Endothelial cell of umbilical vein (primary cell): ENCODE measurements at regions not wholly inside any gene's neighbourhood (a gene's known extent, or its start where the extent isn't known, plus 50 kb on each side); places are given as distances from the start of the nearest gene placed in this dataset.
A peak's percentile ranks its signal among the peaks of the same experiment; 100 is the strongest.

Experiments used
- BruUV-seq: library from RNA; stranded (reverse); fragments of 400-500 nt; replicated peaks from 2 replicates; lab custom pipeline; 2021; lab: Mats Ljungman, UMichigan
- CTCF ChIA-PET: fragments of 300-600, 350-600 bp; sonication (Branson Sonifier 250); formaldehyde crosslinking; loops from one replicate; lab custom pipeline; 2021; ENCODE audit warnings: antibody characterized with exemption, inconsistent platforms; lab: Charles Lee
- POLR2A ChIA-PET: fragments of 300-600, 350-600 bp; sonication (Branson Sonifier 250); formaldehyde crosslinking; loops from one replicate; lab custom pipeline; 2021; ENCODE audit warnings: antibody characterized with exemption, inconsistent platforms; lab: Charles Lee
- DNase-seq: peaks from one replicate; pipeline ENCODE4 v3.0.0-alpha.2; 2011; ENCODE audit warnings: low read depth, low spot score
- FAIRE-seq: peaks from 2 replicates; lab custom pipeline; 2011; peaks lifted over from hg19 to GRCh38; lab: Jason Lieb, UNC
- H2AFZ ChIP-seq: 2 replicates; pipeline ENCODE4 v1.6.0; 2012; ENCODE audit warnings: low read depth, low read length, control low read depth, inconsistent platforms
- H3K27ac ChIP-seq: 2 replicates; pipeline ENCODE4 v1.5.1; 2011; ENCODE audit warnings: low read depth, mild to moderate bottlenecking, control low read depth, low read length, moderate library complexity; ENCODE audit not compliant: insufficient read depth
- H3K27me3 ChIP-seq, 2 experiments: 2 replicates each; pipeline versions ENCODE4 v1.6.0 to v1.6.1; 2011; ENCODE audit warnings: low read length in 2 of 2, mixed read lengths in 1 of 2; ENCODE audit not compliant: control insufficient read depth in 2 of 2, insufficient read depth in 2 of 2
- H3K36me3 ChIP-seq, 2 experiments: 2 replicates in 1 of 2; 3 replicates in 1 of 2; pipeline ENCODE4 v1.5.1; 2011; ENCODE audit warnings: low read length in 2 of 2, mild to moderate bottlenecking in 1 of 2, moderate library complexity in 1 of 2; ENCODE audit not compliant: control insufficient read depth in 2 of 2, insufficient read depth in 2 of 2; ENCODE audit errors: extremely low read depth in 1 of 2
- H3K4me1 ChIP-seq: 3 replicates; pipeline ENCODE4 v1.5.1; 2011; ENCODE audit warnings: mild to moderate bottlenecking, low read length; ENCODE audit not compliant: control insufficient read depth, insufficient read depth; ENCODE audit errors: extremely low read depth
- H3K4me2 ChIP-seq: 2 replicates; pipeline ENCODE4 v1.6.1; 2011; ENCODE audit warnings: low read length, control low read depth, mixed read lengths; ENCODE audit not compliant: insufficient read depth
- H3K4me3 ChIP-seq, 3 experiments: fragments of 200-600 bp in 1 of 3; sonication (generic), shearing (Covaris generic) in 1 of 3; replicated peaks in 1 of 3; 2 replicates each; pipeline ENCODE4 v1.5.1; 2011 to 2016; ENCODE audit warnings: control low read depth in 3 of 3, low read length in 3 of 3, mild to moderate bottlenecking in 2 of 3, inconsistent platforms in 1 of 3, low read depth in 1 of 3, moderate library complexity in 1 of 3; ENCODE audit not compliant: insufficient read depth in 1 of 3
- H3K79me2 ChIP-seq: 2 replicates; pipeline ENCODE4 v1.6.0; 2012; ENCODE audit warnings: low read length, inconsistent platforms; ENCODE audit not compliant: control insufficient read depth, insufficient read depth
- H3K9ac ChIP-seq: replicated peaks from 2 replicates; pipeline ENCODE3; 2011; ENCODE audit warnings: low read length, control low read depth; ENCODE audit not compliant: insufficient read depth; ENCODE audit errors: extremely low read depth
- H3K9me1 ChIP-seq: replicated peaks from 3 replicates; pipeline ENCODE4 v1.6.0; 2011; ENCODE audit warnings: mild to moderate bottlenecking, low read length; ENCODE audit not compliant: control insufficient read depth, insufficient read depth; ENCODE audit errors: extremely low read depth
- H3K9me3 ChIP-seq: replicated peaks from 2 replicates; pipeline ENCODE4 v1.5.1; 2012; ENCODE audit warnings: low read length, inconsistent platforms; ENCODE audit not compliant: control insufficient read depth, insufficient read depth
- H4K20me1 ChIP-seq: replicated peaks from 2 replicates; pipeline ENCODE3; 2011; ENCODE audit warnings: mild to moderate bottlenecking, low read length; ENCODE audit not compliant: control insufficient read depth, insufficient read depth; ENCODE audit errors: extremely low read depth
- EZH2 ChIP-seq: IDR thresholded peaks from 2 replicates; pipeline ENCODE4 v1.6.1; 2012; ENCODE audit warnings: borderline replicate concordance, low read depth, mild to moderate bottlenecking, moderate library complexity, low read length, inconsistent platforms; ENCODE audit not compliant: severe bottlenecking
- JUN ChIP-seq: IDR thresholded peaks from 2 replicates; pipeline ENCODE4 v1.6.1; 2011; ENCODE audit warnings: borderline replicate concordance, low read depth; ENCODE audit not compliant: insufficient read length, insufficient read depth
- MAX ChIP-seq: IDR thresholded peaks from 2 replicates; pipeline ENCODE4 v1.6.1; 2011; ENCODE audit not compliant: insufficient read depth, insufficient read length
- dilution Hi-C: fragments of 300-500 bp; cut with MboI; formaldehyde crosslinking; loops from one replicate; pipeline ENCODE4 v1.15.0; 2019; ENCODE audit warnings: low sequenced_read_pairs; ENCODE audit not compliant: extremely low pct_ligation_motif_present
- intact Hi-C: fragments of 100-400 bp; cut with micrococcal nuclease; formaldehyde crosslinking; loops from one replicate; pipeline ENCODE4 v1.10.0; 2022
- TF ChIP-seq, protein P1 (sequence below), 2 donors: IDR thresholded peaks; 1 replicate in 1 of 2; 2 replicates in 1 of 2; pipeline ENCODE4 v1.5.1; 2011; ENCODE audit warnings: low read length in 2 of 2, mild to moderate bottlenecking in 2 of 2, moderate library complexity in 2 of 2, control low read depth in 1 of 2, inconsistent platforms in 1 of 2, low read depth in 1 of 2; ENCODE audit not compliant: insufficient read depth in 1 of 2; ENCODE audit errors: extremely low read depth in 1 of 2

DNA sequence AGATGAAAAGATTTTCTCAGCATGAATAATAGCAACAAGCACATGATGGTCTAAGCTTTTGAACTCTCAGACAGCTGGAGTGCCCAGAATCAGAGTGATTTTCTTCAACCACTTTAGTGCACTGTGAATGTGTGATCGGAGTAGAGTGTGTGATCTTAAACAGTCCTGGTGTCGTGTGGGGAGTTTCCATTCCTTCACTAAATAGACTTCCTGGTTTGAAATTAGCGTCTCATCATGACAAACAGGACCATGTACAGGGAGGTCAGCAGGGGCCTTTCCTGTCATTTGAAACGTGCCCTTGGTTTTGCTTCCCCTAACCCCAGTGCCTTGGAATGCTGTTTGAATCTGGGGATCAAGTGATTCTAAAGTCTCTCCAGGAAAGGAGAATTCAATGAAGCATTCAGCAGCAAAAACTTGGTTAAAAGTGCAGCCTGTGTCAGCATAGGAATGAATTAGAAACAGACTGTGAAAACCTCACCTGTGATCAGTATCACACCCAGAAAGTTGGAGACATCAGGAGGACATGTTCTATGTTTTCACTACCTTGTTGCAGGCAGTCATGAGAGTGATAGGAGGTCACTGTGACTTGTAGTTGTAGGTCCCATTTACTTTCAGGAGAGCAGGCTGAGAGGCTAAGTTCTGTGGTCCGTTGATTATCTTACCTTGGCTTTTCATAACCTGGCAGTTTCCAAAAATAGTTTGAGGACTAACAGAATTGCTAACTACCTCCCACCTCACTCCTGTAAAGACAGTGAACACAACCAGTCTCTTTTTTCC lies 400.3 kb downstream of the MTX2 start:
- Histone ChIP-seq H3K27me3 (no peaks in the 10 kb centered on the region), H3K9me3 (no peaks in the 10 kb centered on the region), H3K27ac (no peak overlapping the region), H4K20me1 (no peaks in the 10 kb centered on the region), H3K4me2 (no peak overlapping the region), H3K9me1 (peaks cover 2% of the 10 kb centered on the region), H3K79me2 (no peaks in the 10 kb centered on the region), H3K9ac (no peak overlapping the region), H3K4me1 (no peaks in the 10 kb centered on the region), H3K36me3 (no peaks in the 10 kb centered on the region), H2AFZ (peak overlapping the region; percentile 80), H3K4me3 (no peak overlapping the region)
- peak; percentile 18 for FAIRE-seq
- peak; percentile 13 for DNase-seq
- intact Hi-C loops = no loop called here
- dilution Hi-C loops = loop anchor here (25.0 kb wide), 1 partner anchor 468 kb away; no protein-coding TSS in a partner anchor
- CTCF ChIA-PET = interaction anchor here (1.7 to 4.2 kb wide), 2 partner anchors 15 to 18 kb away, joined by 6 to 19 read pairs; no protein-coding TSS in a partner anchor
- TF ChIP-seq JUN = no peak
- no peak for TF ChIP-seq MAX
- TF ChIP-seq, protein P1, sequence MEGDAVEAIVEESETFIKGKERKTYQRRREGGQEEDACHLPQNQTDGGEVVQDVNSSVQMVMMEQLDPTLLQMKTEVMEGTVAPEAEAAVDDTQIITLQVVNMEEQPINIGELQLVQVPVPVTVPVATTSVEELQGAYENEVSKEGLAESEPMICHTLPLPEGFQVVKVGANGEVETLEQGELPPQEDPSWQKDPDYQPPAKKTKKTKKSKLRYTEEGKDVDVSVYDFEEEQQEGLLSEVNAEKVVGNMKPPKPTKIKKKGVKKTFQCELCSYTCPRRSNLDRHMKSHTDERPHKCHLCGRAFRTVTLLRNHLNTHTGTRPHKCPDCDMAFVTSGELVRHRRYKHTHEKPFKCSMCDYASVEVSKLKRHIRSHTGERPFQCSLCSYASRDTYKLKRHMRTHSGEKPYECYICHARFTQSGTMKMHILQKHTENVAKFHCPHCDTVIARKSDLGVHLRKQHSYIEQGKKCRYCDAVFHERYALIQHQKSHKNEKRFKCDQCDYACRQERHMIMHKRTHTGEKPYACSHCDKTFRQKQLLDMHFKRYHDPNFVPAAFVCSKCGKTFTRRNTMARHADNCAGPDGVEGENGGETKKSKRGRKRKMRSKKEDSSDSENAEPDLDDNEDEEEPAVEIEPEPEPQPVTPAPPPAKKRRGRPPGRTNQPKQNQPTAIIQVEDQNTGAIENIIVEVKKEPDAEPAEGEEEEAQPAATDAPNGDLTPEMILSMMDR (IDR thresholded peaks at IDR 0.05; ENCODE audit: extremely low read depth in 1 of 2, insufficient read depth in 1 of 2, low read depth in 1 of 2, low read length in 2 of 2) = no peak
- no peak for TF ChIP-seq EZH2
- no TSS peak for BruUV-seq
- POLR2A ChIA-PET = no interaction called here
